ENCODE measurements at regions not wholly inside any gene's neighbourhood (a gene's known extent, or its start where the extent isn't known, plus 50 kb on each side); places are given as distances from the start of the nearest gene placed in this dataset.
"Not testable (repeated sequence)": the region's sequence is repeated elsewhere in the genome, so short reads cannot be mapped to it uniquely, and the experiment has no call there.

GRCh38 chr7:81165070-81165469, 246.2 kb upstream of the SEMA3C start:
- DNase-seq, result no peak

- no peak for DNase-seq
Measured at GRCh38 chr7:81162771-81163525, 244.1 kb upstream of the SEMA3C start.

GRCh38 chr7:81162234-81162633, 243.4 kb upstream of the SEMA3C start:
- no peak for DNase-seq

- DNase-seq, result no peak
Measured at GRCh38 chr7:81161451-81162075, 242.7 kb upstream of the SEMA3C start.

- no peak for DNase-seq
Measured at GRCh38 chr7:81159402-81159801, 240.6 kb upstream of the SEMA3C start.

- no peak for DNase-seq
Measured at GRCh38 chr7:81158189-81158588, 239.3 kb upstream of the SEMA3C start.

GRCh38 chr7:81155654-81156373, 237.0 kb upstream of the SEMA3C start:
- DNase-seq, result no peak

GRCh38 chr7:81154565-81154964, 235.7 kb upstream of the SEMA3C start:
- DNase-seq, result no peak

GRCh38 chr7:81152925-81153324, 234.1 kb upstream of the SEMA3C start:
- DNase-seq, result not testable (repeated sequence)

GRCh38 chr7:81150951-81151361, 232.1 kb upstream of the SEMA3C start:
- DNase-seq, result no peak

GRCh38 chr7:81143856-81144255, 225.0 kb upstream of the SEMA3C start:
- DNase-seq, result no peak

GRCh38 chr7:81141257-81142205, 222.7 kb upstream of the SEMA3C start:
- DNase-seq, result not testable (repeated sequence)

GRCh38 chr7:81140775-81141174, 221.9 kb upstream of the SEMA3C start:
- DNase-seq, result no peak

GRCh38 chr7:81140252-81140651, 221.4 kb upstream of the SEMA3C start:
- DNase-seq, result no peak

- DNase-seq, result no peak
Measured at GRCh38 chr7:81138870-81139269, 220.0 kb upstream of the SEMA3C start.

- DNase-seq, result no peak
Measured at GRCh38 chr7:81135324-81135723, 216.5 kb upstream of the SEMA3C start.

- no peak for DNase-seq
Measured at GRCh38 chr7:81128011-81128410, 209.2 kb upstream of the SEMA3C start.

- DNase-seq, result no peak
Measured at GRCh38 chr7:81120803-81121202, 202.0 kb upstream of the SEMA3C start.

- no peak for DNase-seq
Measured at GRCh38 chr7:81120111-81120510, 201.3 kb upstream of the SEMA3C start.

- no peak for DNase-seq
Measured at GRCh38 chr7:81114633-81115032, 195.8 kb upstream of the SEMA3C start.

- no peak for DNase-seq
Measured at GRCh38 chr7:81112731-81113130, 193.9 kb upstream of the SEMA3C start.

- no peak for DNase-seq
Measured at GRCh38 chr7:81111781-81112540, 193.1 kb upstream of the SEMA3C start.

All from activated CD4-positive, alpha-beta T cell treated with anti-CD3 and anti-CD28 coated beads, Interleukin-10, Interleukin-2, amounts not matched to agents 100 ng/mL and 50 ng/mL, durations not matched to agents 16 hours and 8 hours (primary cell).